Thyroid gland (tissue), 4 donors: ENCODE measurements at regions not wholly inside any gene's neighbourhood (a gene's known extent, or its start where the extent isn't known, plus 50 kb on each side); places are given as distances from the start of the nearest gene placed in this dataset.

Experiments
- POLR2A ChIP-seq, 2 donors: fragments of 450-650 bp; IDR thresholded peaks; one replicate each; pipeline ENCODE4 v1.6.1; 2017; ENCODE audit warnings: antibody characterized with exemption in 2 of 2, mild to moderate bottlenecking in 2 of 2, moderate library complexity in 1 of 2
- TF ChIP-seq, protein P1 (sequence below), 6 experiments: fragments of 200-600 bp in 3 of 6; fragments of 450-650 bp in 3 of 6; sonication (generic) in 3 of 6; IDR thresholded peaks; one replicate each; pipeline ENCODE4 v1.5.1; 2016 to 2019; ENCODE audit warnings: antibody characterized with exemption in 6 of 6, mild to moderate bottlenecking in 2 of 6, inconsistent platforms in 1 of 6, moderate library complexity in 1 of 6

DNA sequence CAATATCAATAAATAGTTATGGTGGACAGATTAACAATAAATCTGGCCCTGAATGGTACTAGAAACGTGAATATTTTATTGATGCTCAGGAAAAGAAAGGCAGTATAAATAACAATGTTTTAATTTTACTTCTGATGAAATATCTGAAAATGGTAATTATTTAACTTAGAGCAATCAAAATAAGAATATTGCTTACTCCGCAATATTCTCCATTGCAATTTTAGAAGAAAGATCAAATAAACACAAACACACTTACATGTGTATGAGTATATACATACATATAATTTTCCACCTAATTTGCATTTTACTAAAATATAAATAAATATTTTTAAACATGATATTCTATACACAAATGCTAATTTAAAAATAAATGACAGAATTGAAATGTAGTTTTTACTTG is 1130.5 kb downstream of the NCAM2 start:
- TF ChIP-seq, protein P1, sequence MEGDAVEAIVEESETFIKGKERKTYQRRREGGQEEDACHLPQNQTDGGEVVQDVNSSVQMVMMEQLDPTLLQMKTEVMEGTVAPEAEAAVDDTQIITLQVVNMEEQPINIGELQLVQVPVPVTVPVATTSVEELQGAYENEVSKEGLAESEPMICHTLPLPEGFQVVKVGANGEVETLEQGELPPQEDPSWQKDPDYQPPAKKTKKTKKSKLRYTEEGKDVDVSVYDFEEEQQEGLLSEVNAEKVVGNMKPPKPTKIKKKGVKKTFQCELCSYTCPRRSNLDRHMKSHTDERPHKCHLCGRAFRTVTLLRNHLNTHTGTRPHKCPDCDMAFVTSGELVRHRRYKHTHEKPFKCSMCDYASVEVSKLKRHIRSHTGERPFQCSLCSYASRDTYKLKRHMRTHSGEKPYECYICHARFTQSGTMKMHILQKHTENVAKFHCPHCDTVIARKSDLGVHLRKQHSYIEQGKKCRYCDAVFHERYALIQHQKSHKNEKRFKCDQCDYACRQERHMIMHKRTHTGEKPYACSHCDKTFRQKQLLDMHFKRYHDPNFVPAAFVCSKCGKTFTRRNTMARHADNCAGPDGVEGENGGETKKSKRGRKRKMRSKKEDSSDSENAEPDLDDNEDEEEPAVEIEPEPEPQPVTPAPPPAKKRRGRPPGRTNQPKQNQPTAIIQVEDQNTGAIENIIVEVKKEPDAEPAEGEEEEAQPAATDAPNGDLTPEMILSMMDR (IDR thresholded peaks at IDR 0.05) = no peak
- no peak for TF ChIP-seq POLR2A (IDR thresholded peaks at IDR 0.05)
